Superior temporal gyrus (tissue), 1 donor: ENCODE measurements at regions not wholly inside any gene's neighbourhood (a gene's known extent, or its start where the extent isn't known, plus 50 kb on each side); places are given as distances from the start of the nearest gene placed in this dataset.

ENCODE experiments used
- DNase-seq: peaks from one replicate; pipeline ENCODE4 v3.0.0-alpha.2; 2016; ENCODE audit errors: extremely low spot score

- no peak for DNase-seq
Observed at GRCh38 chr5:167528651-167529050, 762.8 kb upstream of the WWC1 start.

DNA sequence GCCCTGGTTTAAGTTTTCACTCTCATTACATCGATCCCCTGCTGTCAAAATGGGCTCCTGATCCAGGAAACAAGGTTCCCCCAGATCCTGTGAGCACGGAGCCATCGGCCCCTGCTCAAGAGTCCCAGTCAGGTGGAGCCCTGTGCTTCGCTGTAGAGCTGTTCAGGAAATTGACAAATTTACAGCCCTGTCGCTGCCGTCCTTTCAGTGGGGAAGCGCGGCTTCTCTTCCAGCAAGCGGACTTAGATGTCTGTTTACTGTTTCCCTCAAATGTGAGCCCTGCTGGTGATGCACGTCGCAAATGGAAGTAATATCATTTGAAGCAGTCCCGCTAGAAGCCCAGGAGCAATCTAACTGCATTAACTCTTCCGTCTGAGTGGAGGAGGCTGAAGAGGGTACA lies 760.9 kb upstream of the WWC1 start:
- no peak for DNase-seq

GRCh38 chr5:167533814-167534795 lies 757.3 kb upstream of the WWC1 start:
- peak; percentile 37 for DNase-seq

DNA sequence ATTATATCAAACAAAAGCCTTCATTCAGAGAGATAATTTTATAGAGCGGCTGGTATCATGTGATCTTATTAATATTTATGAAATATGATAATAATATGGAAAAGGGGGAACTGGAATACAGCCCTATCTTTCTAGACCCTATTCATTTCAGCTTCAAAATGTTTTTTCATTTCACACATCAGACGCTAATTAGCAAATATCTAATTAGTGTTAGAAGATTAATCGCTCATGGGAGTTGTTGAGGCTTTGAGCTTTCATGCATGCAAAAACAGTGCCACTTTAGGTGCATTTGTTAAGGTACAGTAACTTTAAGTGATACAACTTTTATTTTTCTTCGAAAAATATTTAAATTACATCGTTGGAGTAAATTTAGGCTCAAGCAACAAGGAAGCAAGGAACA lies 751.7 kb upstream of the WWC1 start:
- no peak for DNase-seq

DNA sequence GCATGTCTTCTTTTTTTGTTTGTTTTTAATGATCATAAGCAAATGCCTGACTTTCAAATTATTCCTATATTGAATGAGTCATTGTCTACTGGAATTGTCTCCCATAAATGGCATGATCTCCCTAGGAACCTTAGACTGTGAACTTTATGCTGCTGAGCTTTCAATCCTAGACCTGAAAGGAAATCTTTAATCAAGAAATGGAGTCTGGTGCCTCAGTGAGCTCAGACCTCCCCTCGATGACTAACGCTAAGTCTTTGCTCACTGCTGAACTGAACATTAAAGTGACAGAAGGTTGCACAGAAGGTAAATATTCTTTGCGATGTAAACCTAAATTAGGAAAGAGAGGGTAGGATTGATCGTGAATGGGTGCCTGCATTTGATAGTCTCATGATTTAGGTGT lies 745.2 kb upstream of the WWC1 start:
- DNase-seq, result no peak

DNA sequence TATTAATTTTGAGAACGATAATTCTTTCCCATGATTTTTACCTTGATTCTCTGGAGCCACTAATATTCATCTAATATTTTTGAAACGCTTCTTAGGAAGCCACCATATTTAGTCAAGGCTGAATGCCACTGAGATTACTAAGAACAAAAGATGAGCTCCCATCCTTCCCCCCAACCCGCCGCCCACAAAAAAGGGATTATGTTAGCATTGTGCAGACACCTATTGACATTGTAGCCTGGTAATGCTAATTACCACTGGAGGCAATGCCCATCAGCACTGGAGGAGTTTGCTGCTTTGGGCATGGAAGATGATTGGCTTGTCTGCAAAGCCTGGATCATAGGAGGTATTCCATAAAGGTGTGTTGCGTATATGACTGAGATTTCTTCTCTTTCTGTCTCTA lies 739.1 kb upstream of the WWC1 start:
- no peak for DNase-seq

- DNase-seq, result no peak
Observed at GRCh38 chr5:167553511-167553910, 737.9 kb upstream of the WWC1 start.

GRCh38 chr5:167554564-167555290 lies 736.7 kb upstream of the WWC1 start:
- DNase-seq, result no peak

DNA sequence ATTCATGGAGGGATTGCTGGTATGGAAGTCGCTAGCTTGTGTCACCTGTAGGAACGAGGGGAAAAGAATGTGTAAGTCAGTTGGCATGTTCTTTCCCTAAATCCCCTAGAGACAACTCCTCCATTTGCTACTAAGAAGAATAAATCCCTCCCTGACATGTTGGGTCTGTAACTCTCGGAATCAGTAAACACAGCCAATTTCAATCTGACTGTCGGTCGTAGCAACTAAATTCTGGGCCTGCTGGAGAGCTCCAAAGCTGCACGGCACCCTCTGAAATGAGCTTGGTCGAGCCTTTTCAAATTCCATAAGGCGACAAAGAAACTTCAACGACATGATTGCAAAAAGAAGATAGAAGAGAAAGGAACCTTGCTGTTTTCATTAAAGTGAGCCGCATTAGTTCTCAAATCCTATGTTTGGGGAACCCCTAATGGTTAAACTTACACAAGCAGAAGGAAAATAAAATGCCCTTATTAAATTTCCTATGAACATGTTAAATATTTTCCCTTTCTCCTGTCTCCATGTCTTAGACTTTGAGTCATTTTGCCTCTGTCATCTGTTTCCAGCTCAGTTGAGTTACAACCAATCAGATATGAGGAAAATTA lies 735.8 kb upstream of the WWC1 start:
- DNase-seq, result no peak

- DNase-seq, result no peak
Observed at GRCh38 chr5:167557359-167557758, 734.1 kb upstream of the WWC1 start.

GRCh38 chr5:167561796-167562195 lies 729.6 kb upstream of the WWC1 start:
- DNase-seq, result no peak

DNA sequence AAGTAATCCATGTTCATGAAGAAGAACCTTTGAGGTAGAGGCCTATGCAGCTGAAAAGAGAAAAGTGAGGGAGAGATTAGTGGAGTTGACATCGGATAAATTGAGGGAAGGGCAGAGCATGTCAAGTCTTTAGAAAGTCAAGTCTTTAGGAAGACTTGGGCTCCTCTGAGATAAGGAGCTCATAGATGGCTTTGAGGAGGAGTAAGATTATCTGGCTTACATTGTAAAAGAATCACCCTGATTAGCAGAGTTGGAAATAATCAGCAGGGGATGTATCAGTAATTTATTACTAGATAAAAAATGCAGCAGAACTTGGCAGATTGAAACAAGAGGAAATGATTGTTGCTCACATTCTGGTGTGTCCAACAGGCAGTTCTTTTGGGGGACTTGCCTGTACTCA lies 727.2 kb upstream of the WWC1 start:
- DNase-seq, result no peak

GRCh38 chr5:167565189-167565954 lies 726.1 kb upstream of the WWC1 start:
- no peak for DNase-seq

- DNase-seq, result no peak
Observed at GRCh38 chr5:167570431-167570830, 721.0 kb upstream of the WWC1 start.

DNA sequence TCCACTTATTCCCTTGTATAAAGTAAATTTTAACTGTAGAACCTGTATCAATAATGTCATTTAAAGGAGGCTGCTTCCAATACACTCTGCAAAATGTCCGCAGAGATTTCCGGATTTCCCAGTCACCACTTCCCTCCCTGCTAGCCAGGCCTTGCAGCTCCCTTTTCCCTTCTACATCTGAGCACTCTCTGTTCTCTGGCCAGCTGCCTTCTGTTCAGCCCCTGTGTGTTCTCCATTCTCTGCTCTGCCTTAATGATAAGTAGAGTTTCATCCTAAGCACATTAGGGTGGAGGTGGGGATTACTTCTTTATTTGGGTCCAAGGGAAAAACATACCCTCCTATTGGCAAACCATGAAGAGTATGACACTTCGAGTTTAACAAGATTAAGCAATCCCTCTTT lies 719.6 kb upstream of the WWC1 start:
- no peak for DNase-seq

GRCh38 chr5:167573370-167574127 lies 717.9 kb upstream of the WWC1 start:
- no peak for DNase-seq

- no peak for DNase-seq
Observed at GRCh38 chr5:167574464-167574863, 717.0 kb upstream of the WWC1 start.

GRCh38 chr5:167575330-167575729 lies 716.1 kb upstream of the WWC1 start:
- DNase-seq, result no peak

DNA sequence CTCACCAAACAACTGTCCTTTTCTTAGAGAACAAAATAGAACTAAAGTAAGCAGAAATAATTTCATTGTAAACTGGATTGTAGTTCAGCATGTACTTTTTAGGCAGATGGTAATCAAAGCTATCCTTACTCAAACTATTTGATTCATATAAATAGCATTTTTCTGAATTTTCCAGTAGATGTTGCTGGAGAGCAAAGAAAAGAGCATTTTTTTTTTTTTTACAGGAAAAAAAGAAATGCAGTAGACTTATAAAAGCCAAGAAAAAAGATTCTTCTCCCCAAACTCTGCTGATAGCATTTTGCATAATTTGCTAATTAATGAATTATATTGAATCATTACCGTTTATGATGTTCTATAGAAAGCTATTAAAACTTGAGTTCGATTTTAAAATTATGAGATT lies 715.3 kb upstream of the WWC1 start:
- DNase-seq, result no peak

DNA sequence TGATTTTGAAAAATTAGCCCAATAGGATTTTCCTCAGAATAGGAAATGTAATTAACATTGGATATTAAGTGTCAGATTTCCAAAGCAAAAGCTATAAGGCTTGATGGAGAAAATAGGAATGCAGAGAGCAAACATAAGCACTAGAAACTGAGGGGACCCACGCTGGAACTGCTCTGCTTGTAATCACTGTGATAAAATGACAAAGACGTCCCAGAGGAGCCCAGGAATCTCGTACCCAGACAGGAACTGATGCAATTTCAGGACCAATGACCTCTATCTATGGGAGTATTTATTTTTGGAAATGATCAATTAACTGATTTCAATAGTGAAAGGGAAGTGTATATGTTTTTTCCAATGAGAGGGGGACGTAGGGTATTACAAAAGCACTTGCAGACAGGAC lies 714.5 kb upstream of the WWC1 start:
- DNase-seq, result no peak

GRCh38 chr5:167577616-167578015 lies 713.8 kb upstream of the WWC1 start:
- DNase-seq, result no peak
